ENCODE measurements at regions not wholly inside any gene's neighbourhood (a gene's known extent, or its start where the extent isn't known, plus 50 kb on each side); places are given as distances from the start of the nearest gene placed in this dataset.

DNA sequence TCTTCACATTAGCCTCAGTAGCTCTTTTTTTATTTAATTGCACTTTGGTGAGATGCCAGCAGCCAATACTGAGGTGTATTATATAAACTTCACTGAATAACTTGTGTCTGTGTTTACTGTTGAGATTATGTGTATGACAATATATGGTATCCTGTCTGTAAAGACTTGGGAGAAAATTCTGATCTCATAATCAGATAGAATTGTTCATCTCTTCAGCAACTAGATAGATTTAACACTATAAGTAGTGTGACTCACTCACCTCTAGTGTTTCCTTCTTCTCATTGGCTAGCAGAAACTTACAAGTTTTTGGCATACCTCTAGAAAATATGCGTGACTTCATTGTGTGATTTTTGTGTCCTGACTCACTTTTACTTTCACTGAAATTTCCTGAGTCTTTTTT, 67.6 kb upstream of the TGFBR2 start:
- TF ChIP-seq, protein P1, sequence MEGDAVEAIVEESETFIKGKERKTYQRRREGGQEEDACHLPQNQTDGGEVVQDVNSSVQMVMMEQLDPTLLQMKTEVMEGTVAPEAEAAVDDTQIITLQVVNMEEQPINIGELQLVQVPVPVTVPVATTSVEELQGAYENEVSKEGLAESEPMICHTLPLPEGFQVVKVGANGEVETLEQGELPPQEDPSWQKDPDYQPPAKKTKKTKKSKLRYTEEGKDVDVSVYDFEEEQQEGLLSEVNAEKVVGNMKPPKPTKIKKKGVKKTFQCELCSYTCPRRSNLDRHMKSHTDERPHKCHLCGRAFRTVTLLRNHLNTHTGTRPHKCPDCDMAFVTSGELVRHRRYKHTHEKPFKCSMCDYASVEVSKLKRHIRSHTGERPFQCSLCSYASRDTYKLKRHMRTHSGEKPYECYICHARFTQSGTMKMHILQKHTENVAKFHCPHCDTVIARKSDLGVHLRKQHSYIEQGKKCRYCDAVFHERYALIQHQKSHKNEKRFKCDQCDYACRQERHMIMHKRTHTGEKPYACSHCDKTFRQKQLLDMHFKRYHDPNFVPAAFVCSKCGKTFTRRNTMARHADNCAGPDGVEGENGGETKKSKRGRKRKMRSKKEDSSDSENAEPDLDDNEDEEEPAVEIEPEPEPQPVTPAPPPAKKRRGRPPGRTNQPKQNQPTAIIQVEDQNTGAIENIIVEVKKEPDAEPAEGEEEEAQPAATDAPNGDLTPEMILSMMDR (conservative IDR thresholded peaks at IDR 0.05; ENCODE audit: low read length) = no peak
- TF ChIP-seq EZH2phosphoT487 (IDR thresholded peaks at IDR 0.05; ENCODE audit: borderline replicate concordance) = no peak
